ENCODE measurements at regions not wholly inside any gene's neighbourhood (a gene's known extent, or its start where the extent isn't known, plus 50 kb on each side); places are given as distances from the start of the nearest gene placed in this dataset.

DNA sequence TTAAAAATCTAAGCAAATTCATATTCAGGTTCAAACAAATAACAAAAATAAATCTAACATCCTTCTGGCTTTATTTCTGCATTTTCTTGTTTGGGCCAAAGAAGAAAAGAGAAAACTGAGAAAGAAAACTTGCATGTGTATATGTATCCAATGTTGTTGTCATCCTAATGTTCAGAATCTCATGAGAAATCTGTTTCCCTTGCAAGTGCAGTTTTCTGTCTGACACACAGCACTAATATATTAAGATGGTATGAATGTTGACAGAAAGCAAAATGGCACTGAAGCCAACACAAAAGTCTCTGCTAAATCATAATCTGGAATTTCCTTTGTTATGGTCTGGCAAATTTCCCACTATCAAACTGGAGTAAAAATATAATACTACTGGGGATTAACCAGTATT, 235.9 kb downstream of the HGF start:
- TF ChIP-seq RXRA (IDR thresholded peaks at IDR 0.05) (no peak), CTCF (IDR thresholded peaks at IDR 0.05; ENCODE audit: low read depth, low read length, missing input control) (no peak), REST (IDR thresholded peaks at IDR 0.05) (no peak), ATF3 (IDR thresholded peaks at IDR 0.05) (no peak), YY1 (IDR thresholded peaks at IDR 0.05) (no peak), RAD21 (IDR thresholded peaks at IDR 0.05) (no peak), TAF1 (conservative IDR thresholded peaks at IDR 0.05) (no peak), MAX (IDR thresholded peaks at IDR 0.05) (no peak), SP1 (IDR thresholded peaks at IDR 0.05) (no peak)
